ACC112 (cell line): ENCODE measurements at regions not wholly inside any gene's neighbourhood (a gene's known extent, or its start where the extent isn't known, plus 50 kb on each side); places are given as distances from the start of the nearest gene placed in this dataset.

Source experiments
- H2AFZ ChIP-seq: fragments of 200-600 bp; sonication (generic); one replicate; pipeline ENCODE4 v1.6.0; 2017; ENCODE audit warnings: antibody characterized with exemption, low read length; ENCODE audit not compliant: unreplicated experiment
- H3K27ac ChIP-seq: fragments of 200-600 bp; sonication (generic); 2 replicates; pipeline ENCODE4 v1.5.1; 2014; ENCODE audit warnings: low read depth, mild to moderate bottlenecking, antibody characterized with exemption, low read length, moderate library complexity
- H3K27me3 ChIP-seq: fragments of 200-600 bp; sonication (generic); 2 replicates; pipeline ENCODE4 v1.6.1; 2014; ENCODE audit warnings: mild to moderate bottlenecking, antibody characterized with exemption, low read length, moderate library complexity, mixed read lengths; ENCODE audit not compliant: insufficient read depth
- H3K36me3 ChIP-seq: fragments of 200-600 bp; sonication (generic); 2 replicates; pipeline ENCODE4 v1.6.1; 2016; ENCODE audit warnings: mild to moderate bottlenecking, antibody characterized with exemption, low read length, moderate library complexity, mixed read lengths; ENCODE audit not compliant: insufficient read depth
- H3K4me1 ChIP-seq: fragments of 200-600 bp; sonication (generic); one replicate; pipeline ENCODE4 v1.6.1; 2016; ENCODE audit warnings: low read length, mixed read lengths; ENCODE audit not compliant: insufficient read depth, unreplicated experiment, control insufficient read depth
- H3K4me3 ChIP-seq: fragments of 200-600 bp; sonication (generic); 2 replicates; pipeline ENCODE4 v1.5.1; 2014; ENCODE audit warnings: mild to moderate bottlenecking, low read depth, low read length
- H3K79me2 ChIP-seq: fragments of 200-600 bp; sonication (generic); one replicate; pipeline ENCODE4 v1.6.0; 2016; ENCODE audit warnings: low read length; ENCODE audit not compliant: control insufficient read depth, unreplicated experiment, insufficient read depth

GRCh38 chr11:79920480-79920879, 479.6 kb upstream of the TENM4 start:
- Histone ChIP-seq H3K79me2 (no peaks in the 10 kb centered on the region), H3K27me3 (no peaks in the 10 kb centered on the region), H3K4me1 (no peaks in the 10 kb centered on the region), H3K27ac (no peak overlapping the region), H3K36me3 (no peaks in the 10 kb centered on the region), H3K4me3 (no peak overlapping the region), H2AFZ (no peak overlapping the region)

DNA sequence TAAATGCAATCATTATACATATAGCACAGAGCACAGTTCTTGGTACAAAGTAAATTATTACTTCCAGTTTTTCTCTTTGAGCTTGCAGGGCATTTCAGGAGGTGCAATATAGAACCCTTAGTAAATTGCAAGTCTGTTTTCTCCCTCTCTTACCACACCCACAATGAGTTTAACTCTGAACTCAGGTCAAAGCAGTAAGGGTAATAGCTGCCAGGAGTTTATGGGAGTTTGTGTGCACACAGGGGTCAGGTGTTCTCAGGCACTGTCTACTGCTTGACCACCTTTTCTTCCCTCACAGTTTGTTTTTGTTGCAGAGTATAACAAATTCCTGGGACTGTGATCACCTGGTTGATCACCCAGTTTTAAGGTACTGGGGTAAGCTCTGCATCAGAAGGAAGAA, 478.5 kb upstream of the TENM4 start:
- H3K79me2 ChIP-seq, result no peaks in the 10 kb centered on the region
- no peaks in the 10 kb centered on the region for H3K4me1 ChIP-seq
- no peak overlapping the region for H2AFZ ChIP-seq
- H3K36me3 ChIP-seq, result no peaks in the 10 kb centered on the region
- H3K4me3 ChIP-seq, result no peak overlapping the region
- H3K27me3 ChIP-seq, result no peaks in the 10 kb centered on the region
- no peak overlapping the region for H3K27ac ChIP-seq

DNA sequence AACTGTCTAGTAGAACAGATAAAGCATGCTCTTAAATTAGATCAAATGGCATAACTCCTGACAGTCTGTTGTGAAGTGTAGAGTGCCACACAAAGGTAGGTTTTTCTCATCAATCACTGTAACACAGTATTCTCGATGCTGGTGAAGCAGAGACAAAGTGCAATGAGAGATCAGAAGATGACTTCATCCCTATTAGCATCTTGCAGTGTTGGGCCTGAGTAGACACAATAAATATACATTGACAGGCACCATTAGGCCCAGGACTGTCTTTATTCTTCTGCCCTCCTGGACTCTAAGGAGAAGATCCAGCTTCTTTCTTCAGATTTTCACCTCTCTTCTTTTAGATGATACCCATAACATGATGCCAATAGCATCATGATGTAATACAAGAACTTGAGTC, 478.0 kb upstream of the TENM4 start:
- Histone ChIP-seq H3K36me3 (no peaks in the 10 kb centered on the region), H3K4me3 (no peak overlapping the region), H3K79me2 (no peaks in the 10 kb centered on the region), H3K4me1 (no peaks in the 10 kb centered on the region), H3K27ac (no peak overlapping the region), H2AFZ (no peak overlapping the region), H3K27me3 (no peaks in the 10 kb centered on the region)

DNA sequence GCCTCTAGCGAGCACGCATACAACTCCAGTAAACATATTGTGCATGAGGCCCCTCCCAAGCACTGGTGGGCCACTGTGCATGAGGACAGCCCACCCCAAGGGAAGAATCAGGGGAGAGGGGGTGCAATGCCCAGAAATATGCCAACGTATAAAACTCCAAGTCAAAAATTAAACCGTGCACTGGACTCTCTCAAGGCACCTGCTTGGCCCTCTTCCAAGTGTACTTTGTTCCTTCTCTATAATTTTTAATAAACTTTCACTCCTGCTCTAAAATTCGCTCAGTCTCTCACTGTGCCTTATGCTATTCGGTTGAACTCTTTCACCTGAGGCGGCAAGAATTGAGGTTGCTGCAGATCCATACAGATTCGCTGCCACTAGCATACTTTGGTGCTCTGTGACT, 465.3 kb upstream of the TENM4 start:
- Histone ChIP-seq H3K36me3 (no peaks in the 10 kb centered on the region), H3K4me1 (no peaks in the 10 kb centered on the region), H3K79me2 (no peaks in the 10 kb centered on the region), H3K27me3 (no peaks in the 10 kb centered on the region), H2AFZ (no peak overlapping the region), H3K4me3 (no peak overlapping the region), H3K27ac (no peak overlapping the region)

DNA sequence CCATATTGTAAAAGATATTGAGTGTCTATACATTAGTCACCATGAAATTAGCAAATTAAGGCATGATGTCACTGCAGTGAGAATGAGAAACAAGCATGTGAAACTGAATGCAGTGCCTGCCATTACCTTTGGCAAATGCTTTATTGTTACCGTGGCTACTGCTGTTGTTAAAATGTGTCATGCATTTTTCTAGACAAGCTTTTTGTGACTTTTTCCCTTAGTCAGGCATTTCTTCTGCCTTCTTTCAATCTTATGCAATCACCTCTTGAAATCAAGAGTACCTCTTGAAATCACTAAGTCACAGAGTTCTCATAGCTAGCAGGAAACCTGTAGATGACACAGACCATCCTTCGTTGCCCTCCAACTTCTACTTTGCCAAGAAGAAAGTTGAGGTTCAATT, 461.7 kb upstream of the TENM4 start:
- Histone ChIP-seq H2AFZ (no peak overlapping the region), H3K79me2 (no peaks in the 10 kb centered on the region), H3K4me3 (no peak overlapping the region), H3K36me3 (no peaks in the 10 kb centered on the region), H3K27ac (no peak overlapping the region), H3K4me1 (no peaks in the 10 kb centered on the region), H3K27me3 (no peaks in the 10 kb centered on the region)

DNA sequence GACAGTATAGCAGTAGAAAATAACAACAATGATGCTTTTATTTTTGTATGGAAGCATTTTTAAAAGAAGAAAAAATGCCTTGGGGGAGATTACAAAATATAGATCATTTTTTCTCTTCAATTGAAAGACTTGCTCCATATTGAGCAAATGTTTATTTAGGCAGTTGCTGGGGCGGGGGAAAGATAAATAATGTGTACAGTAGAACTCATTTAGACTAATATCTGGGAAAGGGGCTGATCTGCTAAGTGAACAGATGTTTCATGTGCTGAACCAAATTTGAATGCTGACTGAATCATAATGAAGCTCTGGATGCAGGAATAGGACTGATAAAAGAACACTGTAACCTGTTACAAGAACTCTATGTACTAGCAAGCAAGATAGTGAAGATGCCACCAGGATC, 457.1 kb upstream of the TENM4 start:
- H3K4me1 ChIP-seq, result no peaks in the 10 kb centered on the region
- no peak overlapping the region for H2AFZ ChIP-seq
- no peak overlapping the region for H3K4me3 ChIP-seq
- no peaks in the 10 kb centered on the region for H3K27me3 ChIP-seq
- H3K27ac ChIP-seq, result no peak overlapping the region
- H3K36me3 ChIP-seq, result no peaks in the 10 kb centered on the region
- no peaks in the 10 kb centered on the region for H3K79me2 ChIP-seq

- no peaks in the 10 kb centered on the region for H3K4me1 ChIP-seq
- H3K36me3 ChIP-seq, result no peaks in the 10 kb centered on the region
- no peaks in the 10 kb centered on the region for H3K27me3 ChIP-seq
- no peaks in the 10 kb centered on the region for H3K79me2 ChIP-seq
- H3K27ac ChIP-seq, result no peak overlapping the region
- H2AFZ ChIP-seq, result no peak overlapping the region
- no peak overlapping the region for H3K4me3 ChIP-seq
Observed at GRCh38 chr11:79896258-79896657, 455.4 kb upstream of the TENM4 start.

GRCh38 chr11:79894111-79894510, 453.3 kb upstream of the TENM4 start:
- Histone ChIP-seq H3K27ac (no peak overlapping the region), H3K27me3 (no peaks in the 10 kb centered on the region), H3K36me3 (no peaks in the 10 kb centered on the region), H3K79me2 (no peaks in the 10 kb centered on the region), H3K4me1 (no peaks in the 10 kb centered on the region), H3K4me3 (no peak overlapping the region), H2AFZ (no peak overlapping the region)

GRCh38 chr11:79890272-79890671, 449.4 kb upstream of the TENM4 start:
- Histone ChIP-seq H3K27me3 (no peaks in the 10 kb centered on the region), H3K4me3 (no peak overlapping the region), H3K36me3 (no peaks in the 10 kb centered on the region), H3K27ac (no peak overlapping the region), H3K4me1 (no peaks in the 10 kb centered on the region), H3K79me2 (no peaks in the 10 kb centered on the region), H2AFZ (no peak overlapping the region)

DNA sequence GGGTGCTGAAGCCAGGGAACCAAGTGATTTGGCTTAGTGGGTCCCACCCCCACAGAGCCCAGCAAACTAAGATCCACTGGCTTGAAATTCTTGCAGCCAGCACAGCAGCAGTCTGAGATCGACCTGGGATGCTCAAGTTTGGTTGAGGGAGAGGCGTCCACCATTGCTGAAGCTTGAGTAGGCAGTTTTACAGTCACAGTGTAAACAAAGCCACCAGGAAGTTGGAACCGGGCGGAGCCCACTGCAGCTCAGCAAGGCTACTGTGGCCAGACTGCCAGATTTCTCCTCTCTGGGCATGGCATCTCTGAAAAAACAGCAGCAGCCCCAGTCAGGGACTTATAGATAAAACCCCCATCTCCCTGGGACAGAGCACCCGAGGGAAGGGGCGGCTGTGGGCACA, 424.1 kb upstream of the TENM4 start:
- Histone ChIP-seq H3K79me2 (no peaks in the 10 kb centered on the region), H2AFZ (no peak overlapping the region)

GRCh38 chr11:79860336-79860735, 419.5 kb upstream of the TENM4 start:
- Histone ChIP-seq H3K36me3 (no peaks in the 10 kb centered on the region), H3K27me3 (no peaks in the 10 kb centered on the region), H2AFZ (no peak overlapping the region), H3K79me2 (no peaks in the 10 kb centered on the region), H3K4me1 (no peaks in the 10 kb centered on the region), H3K4me3 (no peak overlapping the region), H3K27ac (no peak overlapping the region)

More for the DNA sequence above, 424.1 kb upstream of the TENM4 start:
- H3K27me3 ChIP-seq, result no peaks in the 10 kb centered on the region
- H3K4me3 ChIP-seq, result no peak overlapping the region
- no peaks in the 10 kb centered on the region for H3K4me1 ChIP-seq
- no peak overlapping the region for H3K27ac ChIP-seq
- H3K36me3 ChIP-seq, result no peaks in the 10 kb centered on the region
